ENCODE measurements at regions not wholly inside any gene's neighbourhood (a gene's known extent, or its start where the extent isn't known, plus 50 kb on each side); places are given as distances from the start of the nearest gene placed in this dataset.

DNA sequence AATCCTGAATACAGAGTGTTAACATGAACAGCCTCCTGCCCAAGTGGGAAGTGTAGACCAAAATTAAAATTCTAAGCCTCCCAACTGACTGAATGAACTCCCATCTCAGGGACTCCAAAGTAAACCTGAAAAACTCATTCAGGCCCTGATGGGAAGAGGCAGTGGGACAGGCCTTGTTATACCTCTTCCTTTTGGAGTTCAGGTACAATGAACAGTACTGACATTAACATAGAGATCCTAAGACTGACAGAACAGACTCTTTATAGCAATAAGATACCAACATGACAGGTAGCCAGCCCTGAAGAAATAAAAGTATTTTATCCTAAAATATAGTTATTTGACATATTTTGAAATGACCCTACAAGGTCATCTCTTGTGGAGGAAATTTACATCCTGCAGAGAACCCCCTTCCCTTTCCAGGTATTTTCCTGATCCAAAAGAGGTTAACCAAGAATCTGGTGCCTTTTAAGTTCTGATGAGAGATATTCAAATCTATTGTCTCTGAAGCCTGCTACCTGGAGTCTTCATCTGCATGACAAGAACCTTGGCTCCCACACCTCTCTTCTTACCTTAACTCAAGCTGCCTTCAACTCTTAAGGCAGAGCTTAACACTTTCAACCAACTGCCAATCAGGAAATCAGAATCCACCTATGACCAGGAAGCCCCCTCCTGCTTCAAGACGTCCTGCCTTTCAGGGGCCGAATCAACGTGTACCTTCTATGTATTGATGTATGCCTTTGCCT lies 103.3 kb upstream of the PFKP start:
- TF ChIP-seq ZFX (IDR thresholded peaks at IDR 0.05) (no peak), CTCF (conservative IDR thresholded peaks at IDR 0.05) (no peak)
- H3K27ac ChIP-seq, result no peak overlapping the region

DNA sequence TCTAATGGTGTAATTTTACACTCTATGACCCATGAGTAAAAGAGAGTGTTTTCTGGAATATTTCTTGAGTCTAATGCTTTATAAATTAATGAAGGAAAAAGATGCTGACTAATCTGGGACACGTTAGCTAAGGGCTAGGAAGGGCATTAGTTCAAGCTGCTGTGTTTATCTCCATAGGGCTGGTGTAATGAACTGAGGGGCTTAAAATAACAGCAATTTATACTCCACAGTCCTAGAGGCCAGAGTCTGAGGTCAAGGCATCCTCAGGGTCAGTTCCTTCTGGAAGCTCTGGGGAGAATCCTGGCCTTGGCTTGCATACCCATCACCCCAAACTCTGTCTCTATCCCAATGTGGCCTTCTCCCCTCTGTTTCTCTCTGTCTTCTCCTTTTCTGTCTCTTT lies 105.2 kb upstream of the PFKP start:
- no peak for TF ChIP-seq ZFX (IDR thresholded peaks at IDR 0.05)
- no peak for TF ChIP-seq CTCF (conservative IDR thresholded peaks at IDR 0.05)
- H3K27ac ChIP-seq, result no peak overlapping the region

DNA sequence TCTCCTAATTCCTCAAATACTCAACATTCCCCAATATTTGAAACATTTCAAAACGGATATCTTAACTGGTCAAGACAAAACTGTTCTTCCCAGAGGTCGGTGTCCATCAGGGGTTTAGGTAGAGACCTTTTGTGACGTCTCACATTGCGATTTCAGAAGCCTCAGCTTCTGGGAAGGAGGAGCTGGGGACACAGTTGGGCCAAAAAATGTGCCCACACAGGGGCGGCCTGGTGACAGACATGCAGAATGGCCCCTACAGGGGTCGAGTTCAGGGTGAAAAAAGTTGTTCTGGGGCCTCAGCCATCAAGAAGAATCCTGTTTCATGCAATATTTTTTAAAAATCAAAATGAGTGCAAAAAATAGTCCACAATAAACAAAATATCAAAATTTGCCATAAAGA lies 108.7 kb upstream of the PFKP start:
- TF ChIP-seq CTCF (conservative IDR thresholded peaks at IDR 0.05) (no peak), ZFX (IDR thresholded peaks at IDR 0.05) (no peak)
- no peak overlapping the region for H3K27ac ChIP-seq

- TF ChIP-seq ZFX (IDR thresholded peaks at IDR 0.05), result no peak
- TF ChIP-seq CTCF (conservative IDR thresholded peaks at IDR 0.05), result no peak
These were observed 109.6 kb upstream of the PFKP start for GRCh38 chr10:2957785-2958184.

DNA sequence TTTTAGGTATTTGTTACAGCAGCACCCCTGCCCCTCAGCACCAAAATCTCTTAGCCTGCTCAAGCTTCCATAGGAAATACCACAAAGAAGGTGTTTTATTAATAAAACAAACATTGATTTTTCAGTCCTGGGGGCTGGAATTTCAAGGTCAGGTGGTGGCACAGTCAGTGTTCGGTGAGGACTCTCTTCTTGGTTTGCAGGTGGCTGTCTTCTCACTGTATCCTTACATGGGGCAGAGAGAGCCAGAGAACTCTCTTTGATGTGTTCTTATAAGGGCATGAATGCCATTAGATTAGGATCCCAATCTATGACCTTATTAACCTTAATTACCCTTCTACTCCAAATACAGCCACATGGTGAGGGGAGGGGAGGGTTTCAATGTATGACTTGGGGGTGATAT lies 112.3 kb upstream of the PFKP start:
- no peak for TF ChIP-seq ZFX (IDR thresholded peaks at IDR 0.05)
- TF ChIP-seq CTCF (conservative IDR thresholded peaks at IDR 0.05), result no peak
- H3K27ac ChIP-seq, result no peak overlapping the region

More at GRCh38 chr10:2957785-2958184, 109.6 kb upstream of the PFKP start:
- H3K27ac ChIP-seq, result no peak overlapping the region

DNA sequence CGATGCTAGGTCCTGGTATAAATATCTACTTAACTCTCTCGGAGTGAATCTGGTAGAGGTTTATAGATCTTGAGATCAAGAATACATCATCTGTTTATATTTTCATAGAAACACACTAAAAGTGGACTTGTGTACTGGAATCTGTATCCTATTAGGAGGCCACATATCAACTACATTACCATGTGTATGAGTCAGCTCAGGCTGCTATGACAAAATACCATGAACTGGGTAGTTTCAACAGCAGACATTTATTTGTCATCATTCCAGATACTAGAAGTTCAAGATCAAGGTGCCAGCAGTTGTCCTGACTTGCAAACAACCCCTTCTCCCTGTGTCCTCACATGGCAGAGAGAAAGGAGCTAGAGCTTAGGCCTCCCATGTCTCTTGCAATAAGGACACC lies 113.9 kb upstream of the PFKP start:
- TF ChIP-seq ZFX (IDR thresholded peaks at IDR 0.05), result no peak
- TF ChIP-seq CTCF (conservative IDR thresholded peaks at IDR 0.05), result no peak
- H3K27ac ChIP-seq, result no peak overlapping the region

DNA sequence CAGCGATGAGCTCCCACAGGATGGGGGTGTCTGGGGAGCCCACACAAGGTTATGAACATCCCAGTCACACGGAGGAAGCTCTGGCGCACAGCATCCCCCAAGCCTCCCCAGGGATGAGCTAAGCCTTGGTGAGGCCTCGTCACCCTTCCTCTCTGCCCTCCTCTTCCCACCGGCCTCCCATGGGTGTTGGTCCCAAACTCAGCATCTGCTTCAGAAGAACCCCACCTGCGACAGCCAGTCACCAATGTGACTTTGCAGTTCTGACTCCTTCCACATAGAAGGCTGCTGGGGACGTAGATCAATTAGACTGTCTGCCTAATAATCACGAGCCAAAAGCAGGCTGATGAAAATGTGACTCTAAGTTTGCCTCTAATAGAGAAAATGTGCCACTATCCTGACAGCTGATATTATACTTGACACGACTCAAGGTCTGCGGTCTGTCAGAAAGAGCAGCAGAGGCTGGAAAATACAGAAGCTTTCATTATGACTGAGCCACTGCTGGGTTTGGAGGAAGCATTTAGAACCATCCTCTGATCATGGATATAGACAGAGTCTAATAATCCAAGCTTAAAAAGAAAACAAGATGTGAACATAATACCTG lies 116.0 kb upstream of the PFKP start:
- TF ChIP-seq CTCF (conservative IDR thresholded peaks at IDR 0.05) (no peak), ZFX (IDR thresholded peaks at IDR 0.05) (no peak)
- no peak overlapping the region for H3K27ac ChIP-seq

Measured in C4-2B (cell line).